ENCODE measurements at regions not wholly inside any gene's neighbourhood (a gene's known extent, or its start where the extent isn't known, plus 50 kb on each side); places are given as distances from the start of the nearest gene placed in this dataset.

- TF ChIP-seq EZH2phosphoT487 (conservative IDR thresholded peaks at IDR 0.05; ENCODE audit: low read length) (no peak), CTCF (IDR thresholded peaks at IDR 0.05; ENCODE audit: insufficient read depth, low read length, poor library complexity, severe bottlenecking) (no peak)
- no peak overlapping the region for H3K4me3 ChIP-seq (ENCODE audit: insufficient read depth, low read length, poor library complexity, severe bottlenecking)
Measured at GRCh38 chr18:6465281-6465680, 50.6 kb upstream of the L3MBTL4 start.

GRCh38 chr18:6476190-6476589 lies 61.5 kb upstream of the L3MBTL4 start:
- H3K9ac ChIP-seq (ENCODE audit: low read length) = no peak overlapping the region
- H3K4me3 ChIP-seq (ENCODE audit: insufficient read depth, low read length, poor library complexity, severe bottlenecking) = no peak overlapping the region
- no peaks in the 10 kb centered on the region for H3K36me3 ChIP-seq (ENCODE audit: low read length)
- H3K27me3 ChIP-seq (ENCODE audit: low read length) = no peaks in the 10 kb centered on the region
- no peaks in the 10 kb centered on the region for H4K20me1 ChIP-seq (ENCODE audit: low read depth, low read length)
- H3K79me2 ChIP-seq (ENCODE audit: insufficient read depth, low read length) = no peaks in the 10 kb centered on the region
- no peaks in the 10 kb centered on the region for H3K9me3 ChIP-seq (ENCODE audit: insufficient read depth, low read length)
- H3K4me2 ChIP-seq (ENCODE audit: low read depth, low read length, poor library complexity, severe bottlenecking) = no peak overlapping the region
- H3K9me2 ChIP-seq (replicated peaks; ENCODE audit: insufficient read depth, low read length) = no peaks in the 10 kb centered on the region
- H3F3A ChIP-seq (ENCODE audit: insufficient read depth) = no peaks in the 10 kb centered on the region
- H2AFZ ChIP-seq (ENCODE audit: low read depth, low read length, severe bottlenecking) = no peak overlapping the region
- no peak for TF ChIP-seq EZH2phosphoT487 (conservative IDR thresholded peaks at IDR 0.05; ENCODE audit: low read length)
- TF ChIP-seq CTCF (IDR thresholded peaks at IDR 0.05; ENCODE audit: insufficient read depth, low read length, poor library complexity, severe bottlenecking) = no peak
- H3K27ac ChIP-seq (ENCODE audit: low read depth, low read length) = no peak overlapping the region

More at GRCh38 chr18:6465281-6465680, 50.6 kb upstream of the L3MBTL4 start:
- H3K27ac ChIP-seq (ENCODE audit: low read depth, low read length) = no peak overlapping the region
- no peaks in the 10 kb centered on the region for H3F3A ChIP-seq (ENCODE audit: insufficient read depth)
- H3K9ac ChIP-seq (ENCODE audit: low read length) = no peak overlapping the region
- no peaks in the 10 kb centered on the region for H3K79me2 ChIP-seq (ENCODE audit: insufficient read depth, low read length)
- no peak overlapping the region for H3K4me2 ChIP-seq (ENCODE audit: low read depth, low read length, poor library complexity, severe bottlenecking)
- no peak overlapping the region for H2AFZ ChIP-seq (ENCODE audit: low read depth, low read length, severe bottlenecking)
- H3K27me3 ChIP-seq (ENCODE audit: low read length) = no peaks in the 10 kb centered on the region
- no peaks in the 10 kb centered on the region for H4K20me1 ChIP-seq (ENCODE audit: low read depth, low read length)
- H3K9me2 ChIP-seq (replicated peaks; ENCODE audit: insufficient read depth, low read length) = no peaks in the 10 kb centered on the region
- H3K9me3 ChIP-seq (ENCODE audit: insufficient read depth, low read length) = no peaks in the 10 kb centered on the region
- no peaks in the 10 kb centered on the region for H3K36me3 ChIP-seq (ENCODE audit: low read length)

- H3K9ac ChIP-seq (ENCODE audit: low read length) = no peak overlapping the region
- H3K4me2 ChIP-seq (ENCODE audit: low read depth, low read length, poor library complexity, severe bottlenecking) = no peak overlapping the region
- no peak overlapping the region for H3K27ac ChIP-seq (ENCODE audit: low read depth, low read length)
- H3K27me3 ChIP-seq (ENCODE audit: low read length) = no peaks in the 10 kb centered on the region
- no peaks in the 10 kb centered on the region for H3K9me3 ChIP-seq (ENCODE audit: insufficient read depth, low read length)
- no peaks in the 10 kb centered on the region for H4K20me1 ChIP-seq (ENCODE audit: low read depth, low read length)
- no peaks in the 10 kb centered on the region for H3F3A ChIP-seq (ENCODE audit: insufficient read depth)
- H3K4me3 ChIP-seq (ENCODE audit: insufficient read depth, low read length, poor library complexity, severe bottlenecking) = no peak overlapping the region
- no peak for TF ChIP-seq EZH2phosphoT487 (conservative IDR thresholded peaks at IDR 0.05; ENCODE audit: low read length)
- TF ChIP-seq CTCF (IDR thresholded peaks at IDR 0.05; ENCODE audit: insufficient read depth, low read length, poor library complexity, severe bottlenecking) = no peak
- H3K9me2 ChIP-seq (replicated peaks; ENCODE audit: insufficient read depth, low read length) = no peaks in the 10 kb centered on the region
- no peaks in the 10 kb centered on the region for H3K36me3 ChIP-seq (ENCODE audit: low read length)
- H3K79me2 ChIP-seq (ENCODE audit: insufficient read depth, low read length) = no peaks in the 10 kb centered on the region
- no peak overlapping the region for H2AFZ ChIP-seq (ENCODE audit: low read depth, low read length, severe bottlenecking)
Measured at GRCh38 chr18:6476880-6477279, 62.2 kb upstream of the L3MBTL4 start.

All from SU-DHL-6 (cell line).